B cell (primary cell): ENCODE measurements at regions not wholly inside any gene's neighbourhood (a gene's known extent, or its start where the extent isn't known, plus 50 kb on each side); places are given as distances from the start of the nearest gene placed in this dataset.

Experiments used
- ATAC-seq: fragments of 200-7000 bp; cut with Tn5 transposase; one replicate; pipeline ENCODE4 v1.10.0; 2021; ENCODE audit warnings: low read depth, mild to moderate bottlenecking, moderate number of reproducible peaks, moderate library complexity
- CTCF ChIA-PET: fragments of 350-600 bp; sonication (Branson Sonifier 250); formaldehyde crosslinking; loops from one replicate; lab custom pipeline; 2021; ENCODE audit warnings: antibody characterized with exemption, inconsistent platforms; lab: Charles Lee
- POLR2A ChIA-PET: fragments of 350-600 bp; sonication (Branson Sonifier 250); formaldehyde crosslinking; loops from one replicate; lab custom pipeline; 2021; ENCODE audit warnings: antibody characterized with exemption; lab: Charles Lee
- DNase-seq: peaks from one replicate; pipeline ENCODE4 v3.0.0; 2013
- H2AFZ ChIP-seq: 2 replicates; pipeline ENCODE4 v1.6.1; 2012; ENCODE audit warnings: mild to moderate bottlenecking, low read depth, low read length; ENCODE audit not compliant: insufficient read depth, poor library complexity, severe bottlenecking
- H3K27ac ChIP-seq, 2 donors: 1 replicate in 1 of 2; 2 replicates in 1 of 2; pipeline ENCODE4 v1.5.1; 2012 to 2013; ENCODE audit warnings: low read length in 2 of 2, mild to moderate bottlenecking in 2 of 2, moderate library complexity in 1 of 2
- H3K27me3 ChIP-seq, 4 experiments: fragments of 200-600 bp in 1 of 4; sonication (generic) in 1 of 4; replicated peaks in 1 of 4; 1 replicate in 2 of 4; 2 replicates in 2 of 4; pipeline versions ENCODE4 v1.6.1 to v1.7.0; 2013 to 2016; ENCODE audit warnings: low read length in 3 of 4, mild to moderate bottlenecking in 2 of 4, mixed read lengths in 1 of 4, moderate library complexity in 1 of 4; ENCODE audit not compliant: insufficient read depth in 4 of 4, control insufficient read depth in 3 of 4; ENCODE audit errors: control extremely low read depth in 1 of 4
- H3K36me3 ChIP-seq, 2 experiments: replicated peaks in 1 of 2; 1 replicate in 1 of 2; 2 replicates in 1 of 2; pipeline versions ENCODE4 v1.6.1 to v1.7.1; 2013; ENCODE audit warnings: low read length in 1 of 2; ENCODE audit not compliant: insufficient read depth in 2 of 2, control insufficient read depth in 1 of 2; ENCODE audit errors: control extremely low read depth in 1 of 2, extremely low read depth in 1 of 2
- H3K4me1 ChIP-seq, 2 donors: fragments of 200-600 bp in 1 of 2; sonication (generic) in 1 of 2; 1 replicate in 1 of 2; 2 replicates in 1 of 2; pipeline versions ENCODE4 v1.5.1 to v1.6.1; 2013 to 2017; ENCODE audit warnings: low read length in 2 of 2; ENCODE audit not compliant: control insufficient read depth in 2 of 2, insufficient read depth in 2 of 2
- H3K4me2 ChIP-seq: replicated peaks from 2 replicates; pipeline ENCODE3; 2012; ENCODE audit warnings: mild to moderate bottlenecking, low read depth, low read length; ENCODE audit not compliant: poor library complexity, severe bottlenecking
- H3K4me3 ChIP-seq, 5 experiments: fragments of 200-600 bp in 1 of 5; sonication (generic) in 1 of 5; 1 replicate in 3 of 5; 2 replicates in 2 of 5; pipeline versions ENCODE4 v1.5.1 to v1.7.0; 2011 to 2016; ENCODE audit warnings: low read length in 4 of 5, mild to moderate bottlenecking in 4 of 5, low read depth in 2 of 5, control low read depth in 1 of 5, moderate library complexity in 1 of 5; ENCODE audit not compliant: insufficient read depth in 1 of 5; ENCODE audit errors: control extremely low read depth in 1 of 5, extremely low read depth in 1 of 5
- H3K79me2 ChIP-seq: fragments of 200-600 bp; sonication (generic); one replicate; pipeline ENCODE4 v1.6.0; 2016; ENCODE audit warnings: low read length; ENCODE audit not compliant: control insufficient read depth, insufficient read depth
- H3K9ac ChIP-seq: fragments of 200-600 bp; sonication (generic); 2 replicates; pipeline ENCODE4 v1.6.1; 2017; ENCODE audit warnings: mild to moderate bottlenecking, low read length, moderate library complexity
- H3K9me3 ChIP-seq, 3 donors: one replicate each; pipeline versions ENCODE4 v1.6.1 to v1.7.1; 2013; ENCODE audit warnings: low read length in 2 of 3; ENCODE audit not compliant: control insufficient read depth in 2 of 3, insufficient read depth in 1 of 3; ENCODE audit errors: control extremely low read depth in 1 of 3
- H4K20me1 ChIP-seq: 2 replicates; pipeline ENCODE4 v1.6.0; 2012; ENCODE audit warnings: mild to moderate bottlenecking, low read length; ENCODE audit not compliant: insufficient read depth, control insufficient read depth, poor library complexity, severe bottlenecking
- H3K27ac Mint-ChIP-seq: one replicate; pipeline ENCODE4 v1.8.0; 2021; ENCODE audit warnings: mixed read lengths
- H3K27me3 Mint-ChIP-seq: one replicate; pipeline ENCODE4 v1.8.0; 2021; ENCODE audit warnings: mixed read lengths
- H3K4me1 Mint-ChIP-seq: one replicate; pipeline ENCODE4 v1.8.0; 2021; ENCODE audit warnings: mixed read lengths
- H3K4me3 Mint-ChIP-seq: one replicate; pipeline ENCODE4 v1.8.0; 2021; ENCODE audit warnings: mixed read lengths
- H3K9me3 Mint-ChIP-seq: one replicate; pipeline ENCODE4 v1.8.0; 2022; ENCODE audit warnings: mixed read lengths; ENCODE audit not compliant: insufficient read depth
- CTCF ChIP-seq: fragments of 200-600 bp; IDR thresholded peaks from one replicate; pipeline ENCODE4 v1.8.0; 2022; ENCODE audit warnings: antibody characterized with exemption, mild to moderate bottlenecking
- EZH2 ChIP-seq: IDR thresholded peaks from 2 replicates; pipeline ENCODE4 v1.6.1; 2012; ENCODE audit warnings: borderline replicate concordance, low read depth, mild to moderate bottlenecking, moderate library complexity, low read length; ENCODE audit not compliant: insufficient read depth, poor library complexity, severe bottlenecking
- WGBS: methylation state at CpG from one replicate; pipeline ENCODE4 v1.1.5; 2013; ENCODE audit warnings: missing lambda C conversion rate; ENCODE audit not compliant: insufficient coverage; 5-methylcytosine and 5-hydroxymethylcytosine counted together
- intact Hi-C: fragments of 100-400 bp; cut with micrococcal nuclease; formaldehyde crosslinking; loops from one replicate; pipeline ENCODE4 v1.10.0; 2022

- POLR2A ChIA-PET, result no interaction called here
- intact Hi-C loops, result no loop called here
- no peak for ATAC-seq
- Histone ChIP-seq H3K4me2 (no peak overlapping the region), H3K27me3 (no peaks in the 10 kb centered on the region), H2AFZ (no peak overlapping the region), H3K27ac (peak overlapping the region in 1 of 2 donors; percentile 18), H3K36me3 (no peaks in the 10 kb centered on the region), H3K4me1 (peaks cover 4 to 24% of the 10 kb centered on the region in 2 donors), H3K9ac (no peak overlapping the region), H4K20me1 (no peaks in the 10 kb centered on the region), H3K79me2 (peaks cover 88% of the 10 kb centered on the region), H3K4me3 (no peak overlapping the region), H3K9me3 (peaks cover 0 to 6% (median 0%) of the 10 kb centered on the region in 3 donors)
- no peaks in the 10 kb centered on the region for H3K9me3 Mint-ChIP-seq
- H3K27me3 Mint-ChIP-seq, result no peaks in the 10 kb centered on the region
- no peak overlapping the region for H3K4me3 Mint-ChIP-seq
- CTCF ChIA-PET, result interaction anchor here (0.6 to 2.5 kb wide), 11 partner anchors 12 to 550 kb away, joined by 3 to 16 read pairs (median 6); no protein-coding TSS in a partner anchor
- no CpG with 5 or more reads among the region's 4 CpGs for WGBS
- no peak for DNase-seq
- no peak for TF ChIP-seq EZH2
- TF ChIP-seq CTCF, result no peak
- peak overlapping the region; percentile 56 for H3K27ac Mint-ChIP-seq
- H3K4me1 Mint-ChIP-seq, result peaks cover 43% of the 10 kb centered on the region
Measured at GRCh38 chr7:18320422-18320821, 175.1 kb upstream of the HDAC9 start.

GRCh38 chr7:18320971-18321567, 174.5 kb upstream of the HDAC9 start:
- Histone ChIP-seq H3K36me3 (no peaks in the 10 kb centered on the region), H4K20me1 (no peaks in the 10 kb centered on the region), H3K4me3 (no peak overlapping the region), H3K9me3 (peaks cover 0 to 6% (median 0%) of the 10 kb centered on the region in 3 donors), H3K4me2 (no peak overlapping the region), H3K79me2 (peaks cover 88% of the 10 kb centered on the region), H3K27me3 (no peaks in the 10 kb centered on the region), H3K4me1 (peaks cover 4 to 20% of the 10 kb centered on the region in 2 donors), H2AFZ (no peak overlapping the region), H3K9ac (no peak overlapping the region), H3K27ac (no peak overlapping the region)
- ChIA-PET CTCF (interaction anchor here (0.6 to 3.4 kb wide), 24 partner anchors 8 to 640 kb away, joined by 3 to 16 read pairs (median 4); no protein-coding TSS in a partner anchor), POLR2A (no interaction called here)
- intact Hi-C loops, result loop anchor here (1.0 kb wide), 1 partner anchor 106 kb away; no protein-coding TSS in a partner anchor
- TF ChIP-seq EZH2 (no peak), CTCF (peak; percentile 81)
- WGBS, result no CpG with 5 or more reads among the region's 2 CpGs
- peak; percentile 63 for DNase-seq
- ATAC-seq, result peak; percentile 81
- no peaks in the 10 kb centered on the region for H3K9me3 Mint-ChIP-seq
- no peak overlapping the region for H3K27ac Mint-ChIP-seq
- H3K4me3 Mint-ChIP-seq, result no peak overlapping the region
- no peaks in the 10 kb centered on the region for H3K27me3 Mint-ChIP-seq
- H3K4me1 Mint-ChIP-seq, result peaks cover 39% of the 10 kb centered on the region
